GM21515 (cell line): ENCODE measurements at regions not wholly inside any gene's neighbourhood (a gene's known extent, or its start where the extent isn't known, plus 50 kb on each side); places are given as distances from the start of the nearest gene placed in this dataset.
"Not testable (repeated sequence)": the region's sequence is repeated elsewhere in the genome, so short reads cannot be mapped to it uniquely, and the experiment has no call there.

ENCODE experiments used
- ATAC-seq: cut with Tn5 transposase; IDR thresholded peaks from one replicate; pipeline ENCODE4 v1.9.1; 2021; ENCODE audit not compliant: unreplicated experiment

DNA sequence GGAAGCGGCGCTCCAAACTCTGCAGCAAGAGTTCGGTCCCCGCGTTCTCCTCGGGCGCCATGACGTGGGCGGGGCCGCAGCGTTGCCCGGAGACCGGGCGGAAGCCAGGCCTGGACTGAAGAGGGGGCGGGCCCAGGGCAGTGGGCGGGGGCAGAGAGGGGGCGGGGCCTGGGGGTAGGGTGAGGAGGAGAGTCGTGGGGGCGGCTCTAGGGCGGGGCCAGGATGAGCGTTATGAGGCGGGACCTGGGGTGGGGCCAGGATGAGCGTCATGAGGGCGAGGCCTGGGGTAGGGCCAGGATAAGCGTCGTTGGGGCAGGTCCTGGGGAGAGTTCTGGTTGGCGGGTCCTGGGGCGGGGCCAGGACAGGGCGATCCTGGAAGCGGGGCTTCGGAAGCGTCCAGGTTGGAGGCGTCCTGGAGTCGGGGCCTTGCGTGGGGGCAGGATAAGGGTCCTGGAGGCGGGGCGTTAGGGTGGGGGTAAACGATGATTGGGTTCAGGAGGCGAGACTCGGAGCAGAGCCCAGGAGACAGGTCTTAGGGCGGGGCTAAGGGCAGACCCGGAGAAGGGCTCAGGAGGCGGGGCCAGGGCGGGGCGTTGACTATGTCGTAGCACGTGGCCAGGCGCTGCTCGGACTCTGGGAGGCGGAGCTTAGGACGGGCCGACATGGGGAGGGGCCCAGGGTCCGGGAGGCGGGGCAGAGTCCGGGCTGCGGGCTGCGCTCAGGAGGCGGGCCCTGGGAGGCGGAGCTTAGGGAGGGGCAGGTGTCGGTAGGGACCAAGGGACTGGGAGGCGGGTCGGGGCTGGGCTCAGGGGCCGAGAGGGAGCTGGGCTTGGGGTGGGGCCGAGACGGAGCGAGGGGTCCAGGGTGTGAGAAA lies 131.1 kb upstream of the ALDH3B2 start:
- peak; percentile 90 for ATAC-seq

DNA sequence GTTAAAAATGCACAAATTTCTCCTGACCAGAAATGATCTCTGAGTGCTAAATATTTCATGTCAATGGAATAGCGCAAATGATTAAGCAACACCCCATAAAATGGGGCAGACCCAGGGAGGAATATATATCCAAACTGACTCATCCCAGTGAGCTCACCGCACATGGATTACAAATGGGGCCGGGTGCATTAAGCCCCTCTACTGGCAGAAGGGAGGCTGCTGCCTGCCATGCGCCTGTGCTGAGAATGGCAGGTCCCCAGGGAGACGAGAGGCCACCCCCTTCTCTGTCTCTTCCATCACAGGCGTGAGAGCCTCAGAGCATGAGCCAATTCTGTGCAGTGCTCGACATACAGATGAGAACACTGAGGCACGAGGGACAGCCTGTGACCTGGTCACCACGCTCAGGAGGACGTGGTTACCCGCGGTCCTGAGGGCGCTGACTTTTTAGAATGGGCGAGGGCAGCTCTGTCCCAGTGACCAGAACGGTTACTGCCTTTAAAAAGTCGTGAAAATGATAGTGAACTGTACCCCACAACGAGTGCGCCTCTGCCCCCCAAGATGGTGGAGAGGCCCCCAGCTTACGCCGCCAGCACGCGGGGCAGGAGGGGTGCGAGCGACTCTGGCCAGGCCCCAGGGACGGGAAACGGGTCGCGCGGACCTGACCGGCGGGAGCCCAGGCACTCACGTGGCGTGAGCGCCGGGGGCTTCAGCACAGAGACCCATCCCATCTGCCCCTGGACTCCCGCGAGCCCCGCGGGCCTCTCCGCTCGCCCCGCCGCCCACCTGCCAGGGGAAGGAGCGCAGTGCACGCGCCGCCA lies 130.2 kb upstream of the ALDH3B2 start:
- peak; percentile 29 for ATAC-seq

DNA sequence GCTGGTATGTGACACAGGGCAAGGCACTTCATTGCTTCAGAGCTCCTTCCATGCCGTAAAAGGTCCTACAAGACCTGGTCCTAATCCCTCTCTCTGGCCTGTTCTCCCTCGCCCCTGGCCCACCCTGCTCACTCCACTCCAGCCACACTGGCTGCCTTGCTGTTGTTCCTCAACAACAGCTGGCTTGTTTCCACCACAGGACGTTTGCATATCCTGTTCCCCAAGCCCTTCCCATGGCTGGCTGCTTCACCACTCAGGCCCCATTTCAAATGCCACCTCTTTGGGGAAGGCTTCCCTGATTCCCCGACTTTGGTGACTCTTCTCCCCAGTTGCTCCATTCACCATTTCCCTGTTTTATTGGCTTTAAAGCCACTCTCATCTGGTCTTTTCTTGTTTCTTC lies 129.1 kb upstream of the ALDH3B2 start:
- ATAC-seq = not testable (repeated sequence)

DNA sequence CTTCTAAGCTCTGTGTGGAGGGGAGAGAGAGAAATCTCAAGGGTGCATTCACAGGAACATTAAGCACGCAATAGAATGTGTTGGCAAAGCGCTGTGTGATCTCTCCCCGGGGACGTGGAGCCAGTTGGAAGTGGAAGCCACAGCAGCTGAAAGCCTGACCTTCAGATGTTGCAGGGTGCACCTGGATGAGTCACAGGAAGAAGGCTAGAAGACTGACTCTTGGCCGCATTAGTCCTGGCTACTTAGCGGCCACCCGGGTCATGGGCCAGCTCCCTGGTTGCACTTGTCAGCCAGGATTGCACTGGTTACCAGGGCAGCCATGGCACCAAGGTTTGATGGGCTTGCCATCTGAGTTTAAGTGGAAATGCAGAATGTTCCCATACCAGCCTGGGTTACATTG lies 128.6 kb upstream of the ALDH3B2 start:
- ATAC-seq = not testable (repeated sequence)

DNA sequence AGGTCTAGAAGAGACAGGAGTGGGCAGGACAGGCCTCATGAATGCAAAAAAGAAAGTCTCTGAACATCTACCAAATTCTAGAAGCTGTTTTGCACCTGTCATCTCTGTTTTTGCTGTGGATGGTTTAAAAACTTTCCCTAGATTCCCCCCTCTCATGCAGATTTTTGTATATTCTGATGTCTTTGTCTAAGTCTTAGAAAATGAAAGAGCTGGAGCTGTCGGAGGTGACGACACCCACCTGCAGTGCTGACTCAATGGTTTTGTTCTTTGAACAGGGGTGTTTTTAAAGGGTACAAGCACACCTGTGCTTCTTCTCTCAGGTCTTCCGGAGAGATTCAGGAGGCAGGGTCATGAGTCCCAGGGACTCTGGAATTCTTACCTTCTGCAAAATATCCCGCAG lies 128.2 kb upstream of the ALDH3B2 start:
- not testable (repeated sequence) for ATAC-seq

DNA sequence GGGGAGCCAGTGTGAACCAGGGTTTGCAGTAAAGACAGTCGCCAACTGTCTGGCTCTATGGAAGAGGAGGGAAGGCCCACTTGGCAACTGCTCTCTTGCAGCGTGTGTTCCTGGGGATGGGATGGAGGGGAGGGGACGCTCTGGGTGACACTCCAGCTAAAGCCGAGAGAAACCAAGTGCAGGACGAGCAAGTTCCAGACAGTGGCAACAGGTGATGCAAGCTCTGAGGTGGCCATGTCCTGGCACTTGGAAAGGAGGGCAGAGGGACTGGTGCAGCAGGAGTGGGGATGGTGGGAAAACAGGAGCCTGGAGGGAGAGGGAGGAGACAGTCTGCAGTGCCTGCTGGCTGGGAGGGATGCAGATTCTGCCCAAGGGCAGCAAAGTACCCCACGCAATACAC lies 127.0 kb upstream of the ALDH3B2 start:
- ATAC-seq = not testable (repeated sequence)

DNA sequence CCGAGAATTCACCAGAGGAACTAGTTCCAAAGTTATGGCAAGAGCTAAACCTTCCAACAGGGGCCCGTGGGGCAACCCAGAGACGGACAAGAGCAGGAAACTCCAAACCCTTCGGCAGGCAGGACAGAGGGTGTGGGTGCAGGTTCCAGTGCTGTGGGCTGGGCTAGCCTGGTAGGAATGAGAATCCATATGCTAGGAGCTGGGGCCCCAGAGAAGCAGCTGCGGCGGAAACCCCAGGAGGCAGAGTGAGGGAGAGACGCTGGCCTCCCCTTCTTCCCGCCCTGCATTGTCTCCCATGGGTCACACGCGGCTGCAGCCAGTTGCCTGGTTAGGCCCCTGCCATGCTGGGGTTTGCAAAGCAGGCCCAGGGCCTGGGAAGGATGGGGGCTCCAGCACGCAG lies 126.2 kb upstream of the ALDH3B2 start:
- not testable (repeated sequence) for ATAC-seq

DNA sequence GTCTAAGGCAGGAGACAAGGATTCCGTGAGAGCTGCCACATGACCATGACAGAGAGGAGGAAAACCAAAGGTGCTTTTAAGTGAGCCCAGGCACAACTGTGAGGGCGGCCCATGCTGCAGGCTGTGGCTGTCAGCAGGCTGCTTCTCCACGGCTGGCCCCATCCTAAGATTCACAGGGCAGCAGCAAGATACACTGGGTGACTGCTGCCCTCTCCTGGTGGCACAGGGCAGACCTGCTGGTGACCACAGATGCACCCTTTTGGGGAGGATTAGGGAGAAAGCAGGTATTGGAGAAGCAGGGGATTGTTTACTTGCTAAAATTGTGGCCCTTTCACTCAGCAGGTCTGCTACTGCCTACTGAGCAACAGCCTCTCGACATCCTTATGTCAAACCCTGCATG lies 125.4 kb upstream of the ALDH3B2 start:
- ATAC-seq = not testable (repeated sequence)

DNA sequence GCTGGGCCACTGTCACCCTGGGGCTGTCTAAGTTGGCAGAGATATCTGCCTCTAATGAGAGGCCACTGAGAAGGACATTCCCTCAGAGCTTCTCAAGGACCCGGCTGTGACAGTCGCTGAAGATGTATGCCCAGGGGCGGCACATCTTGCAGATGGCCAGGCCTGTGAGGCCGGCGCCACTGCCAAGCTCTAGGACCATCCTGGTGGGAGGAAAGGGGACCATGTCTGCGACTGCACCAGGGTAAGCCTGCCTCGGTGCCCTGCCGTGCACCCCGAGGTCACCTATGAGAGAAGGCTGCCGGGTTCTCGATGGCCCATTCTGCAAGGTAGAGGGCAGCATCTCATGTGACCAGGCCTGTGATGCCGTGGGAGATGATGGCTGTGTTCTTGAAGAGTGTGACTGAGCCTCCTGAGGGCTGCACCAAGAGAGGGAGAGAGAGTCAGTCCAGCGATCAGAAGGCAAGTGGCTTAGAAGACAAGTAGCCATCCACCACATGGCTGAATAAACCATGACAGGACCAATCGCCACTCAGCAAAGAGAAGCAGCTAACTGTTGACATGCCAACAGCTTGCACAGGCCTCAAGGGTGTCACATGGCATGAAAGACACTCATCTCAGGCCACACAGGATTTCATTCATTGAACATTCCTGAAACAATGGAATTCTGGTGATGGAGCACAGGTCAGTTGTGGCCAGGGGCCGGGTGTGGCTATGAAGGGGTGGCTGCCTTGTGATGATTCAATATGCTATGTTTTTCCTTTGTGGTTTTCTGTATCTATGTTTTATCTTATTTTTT lies 123.5 kb upstream of the ALDH3B2 start:
- ATAC-seq = not testable (repeated sequence)

DNA sequence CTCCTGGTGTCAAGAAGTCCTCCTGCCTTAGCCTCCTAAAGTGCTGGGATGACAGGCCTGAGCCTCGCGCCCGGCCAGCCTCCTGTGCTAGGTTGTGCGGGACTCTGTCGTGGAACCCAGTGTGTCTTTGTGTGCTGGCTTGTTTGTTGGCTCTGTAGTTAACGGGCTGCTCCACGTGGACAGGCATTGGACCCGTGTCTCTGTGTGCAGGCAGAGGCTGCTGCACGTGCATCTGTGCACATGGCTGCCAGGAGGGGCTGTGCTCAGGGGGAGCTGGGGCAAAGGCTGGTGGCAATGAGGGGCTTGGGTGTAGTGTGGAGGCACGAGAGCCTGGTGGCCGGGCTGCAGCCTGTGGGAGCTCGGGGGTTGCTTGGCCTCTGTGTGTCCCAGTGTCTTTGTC lies 121.3 kb upstream of the ALDH3B2 start:
- ATAC-seq = no peak

DNA sequence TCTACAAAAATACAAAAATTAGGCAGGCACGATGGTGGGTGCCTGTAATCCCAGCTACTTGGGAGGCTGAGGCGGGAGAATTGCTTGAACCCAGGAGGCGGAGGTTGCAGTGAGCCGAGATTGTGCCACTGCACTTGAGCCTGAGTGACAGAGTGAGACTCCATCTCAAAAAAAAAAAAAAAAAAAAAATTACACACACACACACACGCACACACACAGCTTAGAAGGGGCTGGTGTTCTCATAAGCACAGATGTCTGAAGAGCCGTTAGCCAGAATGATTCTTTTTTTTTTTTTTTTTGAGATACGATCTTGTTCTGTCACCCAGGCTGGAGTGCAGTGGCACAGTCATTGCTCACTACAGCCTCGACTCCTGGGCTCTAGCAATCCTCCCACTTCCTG lies 119.3 kb upstream of the ALDH3B2 start:
- not testable (repeated sequence) for ATAC-seq

DNA sequence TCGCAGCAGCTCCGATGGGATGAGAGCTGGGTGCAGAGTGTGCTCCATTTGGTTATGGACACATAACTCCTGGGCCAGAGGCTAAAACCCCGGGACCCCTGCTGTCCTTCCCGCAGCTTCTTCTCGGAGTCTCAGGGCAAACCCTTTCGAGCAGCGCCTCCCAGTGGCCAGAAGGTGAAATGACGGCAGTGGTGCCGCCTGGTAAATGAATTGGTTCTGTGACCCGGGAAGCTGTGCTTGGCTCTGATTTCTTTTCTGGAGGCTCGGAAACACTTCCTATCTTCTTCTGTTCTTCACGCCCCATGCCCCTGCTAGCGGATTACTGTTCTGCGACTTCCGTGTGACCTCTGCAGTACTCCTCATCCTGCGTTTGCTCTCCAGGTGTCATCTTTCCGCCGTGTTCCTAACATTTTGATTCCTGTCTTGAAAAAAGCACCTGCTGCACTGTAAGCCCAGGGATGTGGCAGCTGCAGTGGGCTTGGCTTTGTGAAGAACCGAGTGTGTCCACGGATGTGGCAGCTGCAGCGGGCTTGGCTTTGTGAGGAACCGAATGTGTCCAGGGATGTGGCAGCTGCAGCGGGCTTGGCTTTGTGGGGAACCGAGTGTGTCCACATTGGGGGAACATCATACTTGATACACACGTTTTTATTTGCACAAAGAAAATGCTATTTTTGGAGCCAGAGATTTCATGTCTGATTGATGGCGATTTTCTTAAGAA lies 118.0 kb upstream of the ALDH3B2 start:
- not testable (repeated sequence) for ATAC-seq

DNA sequence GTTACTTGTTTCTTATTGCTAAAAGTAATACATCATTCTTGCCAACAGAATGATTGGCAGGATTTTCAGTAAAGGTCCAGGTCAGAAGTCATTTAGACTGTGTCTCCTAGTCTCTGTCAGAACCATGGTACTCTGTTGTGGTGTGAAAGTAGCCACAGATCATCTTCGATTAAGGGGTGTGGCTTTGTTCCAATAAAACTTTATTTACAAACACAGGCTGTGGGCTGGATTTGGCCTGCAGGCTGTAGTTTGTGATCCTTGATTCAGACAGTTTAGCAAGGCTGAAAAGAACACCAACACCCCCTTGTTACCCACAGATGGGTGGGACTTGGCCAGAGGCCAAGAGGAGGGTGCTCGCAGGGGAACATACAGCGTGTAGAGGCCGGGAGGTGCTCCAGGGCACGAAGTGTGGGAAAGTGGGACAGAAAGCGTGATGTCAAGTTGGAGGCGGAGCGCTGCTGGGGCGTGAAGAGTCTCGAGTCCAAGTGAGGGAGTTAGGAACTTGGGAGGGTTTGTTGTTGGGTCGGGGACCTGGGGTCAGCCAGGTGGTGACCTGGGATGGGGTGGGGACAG lies 117.3 kb upstream of the ALDH3B2 start:
- ATAC-seq = not testable (repeated sequence)

DNA sequence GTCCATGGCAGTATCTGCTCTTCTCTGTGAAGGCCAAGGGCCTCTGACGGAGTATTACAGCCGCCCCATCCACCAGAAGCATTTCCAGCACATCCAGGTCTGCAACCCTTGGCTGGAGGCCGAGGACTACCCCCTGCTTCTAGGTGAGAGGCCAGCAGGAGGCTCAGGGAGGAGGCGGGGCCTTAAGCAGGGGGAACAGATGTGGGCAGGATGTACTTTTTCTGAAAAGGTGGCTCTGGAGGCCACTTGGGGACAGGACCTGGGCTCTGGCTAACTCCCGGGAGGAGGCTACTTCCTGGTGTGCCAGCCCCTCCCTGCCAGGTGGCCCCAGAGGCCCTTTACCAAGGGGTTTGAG lies 113.9 kb upstream of the ALDH3B2 start:
- not testable (repeated sequence) for ATAC-seq

DNA sequence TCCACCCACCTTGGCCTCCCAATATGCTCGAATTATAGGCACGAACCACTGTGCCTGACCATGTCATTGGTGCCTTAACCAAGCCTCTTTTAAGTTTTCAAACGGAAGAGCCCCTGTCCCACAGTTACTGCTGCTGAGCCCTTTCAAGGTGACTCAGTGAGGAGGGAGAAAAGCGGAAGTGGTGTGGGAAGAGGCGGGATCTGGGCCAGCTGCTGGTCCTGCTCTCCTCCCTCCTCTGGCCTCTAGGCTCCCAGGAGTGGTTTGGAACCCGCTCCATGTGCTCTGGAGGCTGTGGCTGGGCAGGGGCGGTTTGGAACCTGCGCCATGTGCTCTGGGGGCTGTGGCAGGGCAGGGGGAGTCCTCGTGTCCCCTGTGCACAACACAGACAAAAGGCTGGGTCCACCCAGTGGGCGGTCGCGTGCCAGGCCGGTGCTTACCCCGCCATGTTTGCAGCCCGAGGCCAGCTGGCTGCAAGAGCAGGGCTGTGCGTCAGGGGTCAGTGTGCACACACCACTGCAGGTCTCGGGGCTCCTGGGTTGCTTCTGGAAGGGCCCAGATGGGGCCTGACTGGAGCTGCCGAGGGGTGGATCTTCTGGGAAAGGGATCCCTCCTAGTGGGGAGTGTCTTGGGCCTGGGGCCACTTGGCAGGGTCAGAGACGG lies 113.4 kb upstream of the ALDH3B2 start:
- ATAC-seq = not testable (repeated sequence)

DNA sequence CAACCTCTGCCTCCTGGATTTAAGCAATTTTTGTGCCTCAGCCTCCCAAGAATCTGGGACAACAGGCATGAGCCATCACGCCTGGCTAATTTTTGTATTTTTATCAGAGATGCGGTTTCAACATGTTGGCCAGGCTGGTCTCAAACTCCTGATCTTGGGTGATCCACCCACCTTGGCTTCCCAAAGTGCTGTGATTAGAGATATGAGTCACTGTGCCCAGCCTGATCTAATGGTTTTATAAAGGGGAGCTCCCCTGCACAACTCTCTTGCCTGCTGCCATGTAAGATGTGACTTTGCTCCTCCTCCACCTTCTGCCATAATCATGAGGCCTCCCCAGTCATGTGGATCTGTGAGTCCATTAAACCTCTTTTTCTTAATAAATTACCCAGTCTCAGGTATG lies 107.5 kb upstream of the ALDH3B2 start:
- ATAC-seq = not testable (repeated sequence)

DNA sequence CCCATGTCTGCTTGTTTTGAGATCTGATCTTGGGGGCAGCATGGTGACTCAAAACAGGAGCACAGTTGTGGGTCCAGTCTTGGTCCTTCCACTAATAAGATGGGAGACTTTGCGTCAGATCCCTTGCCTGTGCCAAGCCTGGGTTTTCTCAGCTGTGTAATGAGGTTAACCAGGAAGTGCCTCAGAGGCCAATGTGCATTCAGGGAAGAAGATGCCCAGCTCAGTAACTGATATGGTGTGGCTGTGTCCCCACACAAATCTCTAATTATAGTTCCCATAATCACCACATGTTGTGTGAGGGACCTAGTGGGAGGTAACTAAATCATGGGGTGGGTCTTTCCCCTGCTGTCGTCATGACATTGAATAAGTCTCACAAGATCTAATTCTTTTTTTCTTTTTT lies 107.1 kb upstream of the ALDH3B2 start:
- ATAC-seq = not testable (repeated sequence)

DNA sequence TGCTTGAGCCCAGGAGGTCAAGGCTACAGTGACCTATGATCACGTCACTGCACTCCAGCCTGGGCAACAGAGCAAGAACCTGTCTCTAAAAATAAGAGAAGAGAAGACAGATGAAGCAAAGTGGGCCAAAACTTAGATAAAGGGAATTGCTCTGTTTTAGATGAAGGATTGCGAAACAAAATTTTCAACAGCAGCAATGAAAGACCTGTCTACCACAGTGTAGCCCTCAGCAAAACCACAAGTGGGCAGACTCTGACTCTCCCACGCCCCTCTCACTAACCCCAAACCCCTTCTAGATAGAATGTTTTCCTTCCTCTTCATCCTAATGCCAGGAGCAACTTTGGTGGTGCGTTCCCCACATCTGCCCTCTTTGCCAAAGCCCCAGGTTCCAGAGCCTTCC lies 105.6 kb upstream of the ALDH3B2 start:
- no peak for ATAC-seq

DNA sequence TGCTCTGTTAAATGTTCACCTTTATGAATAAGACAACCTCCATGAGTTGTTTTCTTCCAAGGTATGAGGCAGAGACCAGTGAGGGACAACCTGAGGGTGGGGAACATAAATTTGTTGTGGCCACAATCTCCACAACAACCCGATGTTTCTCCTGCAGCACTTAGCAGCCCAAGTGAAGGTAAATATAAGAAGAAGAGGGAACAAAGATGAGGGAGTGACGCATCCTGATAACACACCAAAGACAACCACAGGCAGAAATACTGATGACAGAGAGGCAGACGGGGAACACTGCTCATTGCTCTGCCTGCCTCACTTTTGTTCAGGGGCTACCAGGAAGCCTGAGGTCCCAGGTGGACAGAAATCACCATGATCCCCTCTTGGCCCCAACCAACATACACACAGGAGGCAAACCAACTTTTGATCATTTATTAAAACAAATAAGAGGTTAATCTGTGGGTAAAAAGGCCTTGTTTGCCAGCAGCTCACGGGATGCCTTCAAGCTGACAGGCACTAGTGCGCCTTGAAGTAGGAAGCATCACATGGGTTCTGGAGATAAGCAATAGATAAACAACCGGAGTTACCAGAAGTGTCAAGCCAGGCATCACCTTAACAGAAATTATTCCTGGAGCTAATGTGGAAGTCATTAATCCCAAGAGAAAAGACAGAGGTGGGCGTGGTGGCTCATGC lies 104.9 kb upstream of the ALDH3B2 start:
- ATAC-seq = not testable (repeated sequence)
